ENCODE measurements at regions not wholly inside any gene's neighbourhood (a gene's known extent, or its start where the extent isn't known, plus 50 kb on each side); places are given as distances from the start of the nearest gene placed in this dataset.
"Not testable (repeated sequence)": the region's sequence is repeated elsewhere in the genome, so short reads cannot be mapped to it uniquely, and the experiment has no call there.

GRCh38 chr3:177439694-177440269 lies 242.5 kb upstream of the TBL1XR1 start:
- no peak for DNase-seq

- no peak for DNase-seq
These were observed 243.3 kb upstream of the TBL1XR1 start for GRCh38 chr3:177440456-177441104.

GRCh38 chr3:177441276-177441812 lies 244.1 kb upstream of the TBL1XR1 start:
- no peak for DNase-seq

GRCh38 chr3:177441813-177442646 lies 244.7 kb upstream of the TBL1XR1 start:
- no peak for DNase-seq

- DNase-seq: no peak
These were observed 246.2 kb upstream of the TBL1XR1 start for GRCh38 chr3:177443469-177443868.

GRCh38 chr3:177444696-177445095 lies 247.4 kb upstream of the TBL1XR1 start:
- DNase-seq: no peak

GRCh38 chr3:177445549-177445948 lies 248.3 kb upstream of the TBL1XR1 start:
- DNase-seq: no peak

GRCh38 chr3:177446165-177446601 lies 248.9 kb upstream of the TBL1XR1 start:
- no peak for DNase-seq

GRCh38 chr3:177447938-177448337 lies 250.7 kb upstream of the TBL1XR1 start:
- no peak for DNase-seq

- no peak for DNase-seq
These were observed 251.7 kb upstream of the TBL1XR1 start for GRCh38 chr3:177448987-177449359.

- DNase-seq: no peak
These were observed 252.2 kb upstream of the TBL1XR1 start for GRCh38 chr3:177449360-177450006.

- DNase-seq: no peak
These were observed 254.0 kb upstream of the TBL1XR1 start for GRCh38 chr3:177451301-177451750.

GRCh38 chr3:177451864-177452830 lies 254.9 kb upstream of the TBL1XR1 start:
- no peak for DNase-seq

GRCh38 chr3:177452831-177453450 lies 255.7 kb upstream of the TBL1XR1 start:
- no peak for DNase-seq

GRCh38 chr3:177453451-177453844 lies 256.2 kb upstream of the TBL1XR1 start:
- no peak for DNase-seq

GRCh38 chr3:177457204-177457603 lies 259.9 kb upstream of the TBL1XR1 start:
- DNase-seq: not testable (repeated sequence)

- no peak for DNase-seq
These were observed 262.1 kb upstream of the TBL1XR1 start for GRCh38 chr3:177459401-177459800.

- no peak for DNase-seq
These were observed 262.8 kb upstream of the TBL1XR1 start for GRCh38 chr3:177460047-177460446.

GRCh38 chr3:177461765-177462164 lies 264.5 kb upstream of the TBL1XR1 start:
- DNase-seq: no peak

- DNase-seq: not testable (repeated sequence)
These were observed 266.1 kb upstream of the TBL1XR1 start for GRCh38 chr3:177463341-177463740.

- no peak for DNase-seq
These were observed 266.6 kb upstream of the TBL1XR1 start for GRCh38 chr3:177463863-177464262.
